HepG2 (cell line): ENCODE measurements at regions not wholly inside any gene's neighbourhood (a gene's known extent, or its start where the extent isn't known, plus 50 kb on each side); places are given as distances from the start of the nearest gene placed in this dataset.

Source experiments
- ATAC-seq: fragments of 200-7000 bp; cut with Tn5 transposase; 3 replicates; pipeline ENCODE4 v1.9.1; 2020; ENCODE audit warnings: mild to moderate bottlenecking, moderate library complexity
- BruUV-seq: library from RNA; stranded (reverse); fragments of 400-500 nt; replicated peaks from 2 replicates; lab custom pipeline; 2021; lab: Mats Ljungman, UMichigan
- CTCF ChIA-PET: fragments of 300-600 bp; formaldehyde crosslinking; extraction: SDS; loops from one replicate; lab custom pipeline; 2021; ENCODE audit warnings: low total read pairs, inconsistent platforms, low intra/inter-chr PET ratio; lab: Yijun Ruan, JAX
- POLR2A ChIA-PET: fragments of 350-600 bp; sonication (Branson Sonifier 250); formaldehyde crosslinking; loops from one replicate; lab custom pipeline; 2020; ENCODE audit warnings: antibody characterized with exemption, inconsistent platforms; lab: Yijun Ruan, JAX
- DNase-seq: peaks from one replicate; pipeline ENCODE4 v3.0.0-alpha.2; 2015; ENCODE audit warnings: low spot score
- FAIRE-seq: peaks from 3 replicates; lab custom pipeline; 2011; peaks lifted over from hg19 to GRCh38; lab: Jason Lieb, UNC
- H2AFZ ChIP-seq: one replicate; pipeline ENCODE4 v1.6.1; 2011; ENCODE audit warnings: low read length, inconsistent platforms
- H3K27ac ChIP-seq: fragments of 300-600 bp; 3 replicates; pipeline ENCODE4 v1.8.0; 2011; ENCODE audit warnings: mixed run types, mild to moderate bottlenecking, mixed read lengths, low read length, inconsistent platforms; ENCODE audit not compliant: insufficient read depth; ENCODE audit errors: extremely low read length
- H3K27me3 ChIP-seq, 2 experiments: fragments of 200-600 bp in 1 of 2; 2 replicates in 1 of 2; 3 replicates in 1 of 2; pipeline versions ENCODE4 v1.6.0 to v1.8.0; 2011; ENCODE audit warnings: low read length in 2 of 2, mild to moderate bottlenecking in 2 of 2, moderate library complexity in 2 of 2, inconsistent platforms in 1 of 2; ENCODE audit not compliant: insufficient read depth in 2 of 2, control insufficient read depth in 1 of 2
- H3K36me3 ChIP-seq, 2 experiments: fragments of 200-600 bp in 1 of 2; replicated peaks in 1 of 2; 2 replicates in 1 of 2; 3 replicates in 1 of 2; pipeline versions ENCODE4 v1.5.1 to v1.8.0; 2011; ENCODE audit warnings: low read length in 2 of 2, inconsistent platforms in 1 of 2; ENCODE audit not compliant: insufficient read depth in 2 of 2, control insufficient read depth in 1 of 2
- H3K4me1 ChIP-seq: 2 replicates; pipeline ENCODE4 v1.5.1; 2012; ENCODE audit warnings: low read length, inconsistent platforms; ENCODE audit not compliant: insufficient read depth
- H3K4me2 ChIP-seq: 2 replicates; pipeline ENCODE4 v1.6.0; 2011; ENCODE audit warnings: low read depth, low read length, inconsistent platforms
- H3K4me3 ChIP-seq, 3 experiments: fragments of 200-600 bp in 1 of 3; sonication (generic), shearing (Covaris generic) in 1 of 3; replicated peaks in 1 of 3; 2 replicates each; pipeline ENCODE4 v1.5.1; 2011 to 2016; ENCODE audit warnings: low read length in 3 of 3, inconsistent platforms in 2 of 3, low read depth in 2 of 3, mild to moderate bottlenecking in 2 of 3, control low read depth in 1 of 3, mixed read lengths in 1 of 3; ENCODE audit not compliant: insufficient read depth in 1 of 3
- H3K79me2 ChIP-seq: one replicate; pipeline ENCODE4 v1.6.1; 2011; ENCODE audit warnings: low read length, inconsistent platforms; ENCODE audit not compliant: insufficient read depth
- H3K9ac ChIP-seq: 2 replicates; pipeline ENCODE4 v1.6.0; 2011; ENCODE audit warnings: mild to moderate bottlenecking, low read depth, low read length, inconsistent platforms; ENCODE audit not compliant: insufficient read depth
- H3K9me3 ChIP-seq: 2 replicates; pipeline ENCODE4 v1.5.1; 2012; ENCODE audit warnings: mild to moderate bottlenecking, low read length
- H4K20me1 ChIP-seq: 2 replicates; pipeline ENCODE4 v1.6.0; 2011; ENCODE audit warnings: inconsistent platforms, mild to moderate bottlenecking, low read length, moderate library complexity; ENCODE audit not compliant: insufficient read depth
- CBX2 ChIP-seq, 2 experiments: fragments of 200-600 bp in 1 of 2; sonication (generic); formaldehyde crosslinking in 1 of 2; IDR thresholded peaks; 2 replicates each; pipeline versions ENCODE4 v1.7.0 to v1.8.1; 2018 to 2022; ENCODE audit warnings: low read depth in 2 of 2, low read length in 1 of 2, mild to moderate bottlenecking in 1 of 2, missing genetic modification reagents in 1 of 2
- ELF4 ChIP-seq: sonication (generic); formaldehyde crosslinking; IDR thresholded peaks from 2 replicates; pipeline ENCODE4 v1.5.0; 2020; ENCODE audit warnings: missing genetic modification reagents, mild to moderate bottlenecking, moderate library complexity, borderline replicate concordance
- HNRNPUL1 ChIP-seq: fragments of 200-400 bp; formaldehyde crosslinking; IDR thresholded peaks from 2 replicates; pipeline ENCODE4 v1.6.1; 2017; ENCODE audit warnings: low read depth, mild to moderate bottlenecking, low read length, moderate library complexity
- MAFK ChIP-seq, 2 experiments: IDR thresholded peaks in 1 of 2; conservative IDR thresholded peaks in 1 of 2; 2 replicates each; pipeline ENCODE4 v1.6.1; 2011; ENCODE audit warnings: improper control_type of control experiment in 2 of 2, low read length in 2 of 2
- PCBP2 ChIP-seq: fragments of 200-400 bp; formaldehyde crosslinking; optimal IDR thresholded peaks from 2 replicates; pipeline ENCODE3; 2018; ENCODE audit warnings: low read length, low read depth; ENCODE audit not compliant: poor library complexity, severe bottlenecking
- SOX6 ChIP-seq, 2 experiments: fragments of 450-650 bp in 1 of 2; sonication (generic) in 1 of 2; formaldehyde crosslinking in 1 of 2; IDR thresholded peaks; 2 replicates each; pipeline versions ENCODE4 v1.4.0 to v1.6.1; 2017 to 2020; ENCODE audit warnings: antibody characterized with exemption in 1 of 2, mild to moderate bottlenecking in 1 of 2, missing genetic modification reagents in 1 of 2
- ZNF3 ChIP-seq: IDR thresholded peaks from 2 replicates; pipeline ENCODE4 v1.7.0; 2017; ENCODE audit warnings: inconsistent platforms
- ZNF343 ChIP-seq: sonication (generic); formaldehyde crosslinking; IDR thresholded peaks from 2 replicates; pipeline ENCODE4 v1.4.0; 2020; ENCODE audit warnings: mild to moderate bottlenecking, missing genetic modification reagents
- ZNF768 ChIP-seq: sonication (generic); formaldehyde crosslinking; IDR thresholded peaks from 2 replicates; pipeline ENCODE4 v1.4.0; 2020; ENCODE audit warnings: missing genetic modification reagents
- ZSCAN9 ChIP-seq: IDR thresholded peaks from 2 replicates; pipeline ENCODE4 v1.6.1; 2016; ENCODE audit warnings: borderline replicate concordance
- WGBS: methylation state at CpG from one replicate; pipeline ENCODE4 v1.1.6; 2017; ENCODE audit warnings: low lambda C conversion rate; 5-methylcytosine and 5-hydroxymethylcytosine counted together
- in situ Hi-C: cut with HindIII; loops from 2 replicates; pipeline ENCODE4 v1.10.0; 2017; ENCODE audit warnings: low pct_unique_long_range_greater_than_20kb; ENCODE audit not compliant: extremely low pct_ligation_motif_present
- intact Hi-C: fragments of 100-400 bp; cut with micrococcal nuclease; formaldehyde crosslinking; loops from one replicate; pipeline ENCODE4 v1.10.0; 2022; ENCODE audit not compliant: unreplicated experiment
- TF ChIP-seq, protein P1 (sequence below): sonication (generic); formaldehyde crosslinking; IDR thresholded peaks from one replicate; pipeline ENCODE4 v1.5.1; 2020; ENCODE audit warnings: mild to moderate bottlenecking, missing genetic modification reagents; ENCODE audit errors: not compliant biosample characterization
- TF ChIP-seq, protein P2 (sequence below): sonication (generic); formaldehyde crosslinking; IDR thresholded peaks from 2 replicates; pipeline ENCODE4 v1.4.0; 2020; ENCODE audit warnings: missing genetic modification reagents

DNA sequence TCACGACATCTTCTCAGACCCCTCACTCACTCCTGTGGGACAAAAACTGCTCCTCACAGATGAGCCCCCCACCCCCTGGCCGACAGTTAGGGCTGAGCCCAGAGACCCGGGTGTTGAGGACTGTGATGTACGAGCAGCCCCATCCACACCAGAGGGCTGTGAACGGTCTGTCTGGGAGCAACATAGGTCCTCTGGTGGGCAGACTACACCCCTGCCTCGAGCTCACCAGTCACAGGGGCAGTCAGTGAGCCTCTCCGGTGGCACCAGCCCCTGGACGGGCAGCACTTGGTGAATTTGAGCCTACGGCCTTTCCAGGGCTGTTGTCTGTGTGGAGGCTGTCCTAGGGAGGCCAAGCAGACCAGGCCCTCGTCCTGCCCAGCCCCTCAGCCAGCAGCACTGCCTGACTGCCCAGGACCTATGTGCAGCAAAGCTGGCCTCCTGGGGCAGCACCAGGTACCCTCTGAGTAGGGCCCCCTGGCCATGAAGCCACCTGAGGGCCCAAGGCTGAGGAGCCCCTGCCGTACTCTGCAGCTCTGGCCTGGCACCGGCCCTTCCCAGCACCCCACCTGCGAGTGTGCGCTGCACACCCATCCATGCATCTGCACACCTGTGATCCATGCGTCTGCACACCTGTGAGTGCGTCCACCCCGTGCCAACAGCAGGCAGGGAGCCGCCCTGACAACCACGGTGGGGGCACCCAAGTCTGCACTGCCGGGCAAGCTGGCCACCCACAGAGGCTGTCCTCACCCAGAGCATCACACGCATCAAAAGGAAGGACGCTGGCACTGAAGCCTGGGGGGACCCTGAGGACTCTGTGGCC lies 111.6 kb upstream of the NKX1-1 start:
- peaks cover 3% of the 10 kb centered on the region; the same call in 1 of the 2 replicates for H3K9me3 ChIP-seq
- no peak for ATAC-seq
- H3K27me3 ChIP-seq = peaks cover 14 to 56% of the 10 kb centered on the region in 2 experiments; a peak in 3 of 5 replicates
- in situ Hi-C loops (loop anchor here (10.0 kb wide), 1 partner anchor 163 kb away; no protein-coding TSS in a partner anchor), intact Hi-C loops (no loop called here)
- H4K20me1 ChIP-seq = peaks cover 5% of the 10 kb centered on the region; the same call in 1 of the 2 replicates
- H3K4me3 ChIP-seq = no peak overlapping the region
- H2AFZ ChIP-seq = no peak overlapping the region
- no peak for DNase-seq
- H3K9ac ChIP-seq = no peak overlapping the region
- ChIA-PET CTCF (no interaction called here), POLR2A (no interaction called here)
- H3K36me3 ChIP-seq = no peaks in the 10 kb centered on the region
- no peak for FAIRE-seq
- H3K4me1 ChIP-seq = no peaks in the 10 kb centered on the region
- H3K4me2 ChIP-seq = no peak overlapping the region
- BruUV-seq = no TSS peak
- H3K79me2 ChIP-seq = no peaks in the 10 kb centered on the region
- WGBS = 33% methylated on average over 13 of the region's 22 CpGs
- H3K27ac ChIP-seq = no peak overlapping the region
- TF ChIP-seq, protein P1, sequence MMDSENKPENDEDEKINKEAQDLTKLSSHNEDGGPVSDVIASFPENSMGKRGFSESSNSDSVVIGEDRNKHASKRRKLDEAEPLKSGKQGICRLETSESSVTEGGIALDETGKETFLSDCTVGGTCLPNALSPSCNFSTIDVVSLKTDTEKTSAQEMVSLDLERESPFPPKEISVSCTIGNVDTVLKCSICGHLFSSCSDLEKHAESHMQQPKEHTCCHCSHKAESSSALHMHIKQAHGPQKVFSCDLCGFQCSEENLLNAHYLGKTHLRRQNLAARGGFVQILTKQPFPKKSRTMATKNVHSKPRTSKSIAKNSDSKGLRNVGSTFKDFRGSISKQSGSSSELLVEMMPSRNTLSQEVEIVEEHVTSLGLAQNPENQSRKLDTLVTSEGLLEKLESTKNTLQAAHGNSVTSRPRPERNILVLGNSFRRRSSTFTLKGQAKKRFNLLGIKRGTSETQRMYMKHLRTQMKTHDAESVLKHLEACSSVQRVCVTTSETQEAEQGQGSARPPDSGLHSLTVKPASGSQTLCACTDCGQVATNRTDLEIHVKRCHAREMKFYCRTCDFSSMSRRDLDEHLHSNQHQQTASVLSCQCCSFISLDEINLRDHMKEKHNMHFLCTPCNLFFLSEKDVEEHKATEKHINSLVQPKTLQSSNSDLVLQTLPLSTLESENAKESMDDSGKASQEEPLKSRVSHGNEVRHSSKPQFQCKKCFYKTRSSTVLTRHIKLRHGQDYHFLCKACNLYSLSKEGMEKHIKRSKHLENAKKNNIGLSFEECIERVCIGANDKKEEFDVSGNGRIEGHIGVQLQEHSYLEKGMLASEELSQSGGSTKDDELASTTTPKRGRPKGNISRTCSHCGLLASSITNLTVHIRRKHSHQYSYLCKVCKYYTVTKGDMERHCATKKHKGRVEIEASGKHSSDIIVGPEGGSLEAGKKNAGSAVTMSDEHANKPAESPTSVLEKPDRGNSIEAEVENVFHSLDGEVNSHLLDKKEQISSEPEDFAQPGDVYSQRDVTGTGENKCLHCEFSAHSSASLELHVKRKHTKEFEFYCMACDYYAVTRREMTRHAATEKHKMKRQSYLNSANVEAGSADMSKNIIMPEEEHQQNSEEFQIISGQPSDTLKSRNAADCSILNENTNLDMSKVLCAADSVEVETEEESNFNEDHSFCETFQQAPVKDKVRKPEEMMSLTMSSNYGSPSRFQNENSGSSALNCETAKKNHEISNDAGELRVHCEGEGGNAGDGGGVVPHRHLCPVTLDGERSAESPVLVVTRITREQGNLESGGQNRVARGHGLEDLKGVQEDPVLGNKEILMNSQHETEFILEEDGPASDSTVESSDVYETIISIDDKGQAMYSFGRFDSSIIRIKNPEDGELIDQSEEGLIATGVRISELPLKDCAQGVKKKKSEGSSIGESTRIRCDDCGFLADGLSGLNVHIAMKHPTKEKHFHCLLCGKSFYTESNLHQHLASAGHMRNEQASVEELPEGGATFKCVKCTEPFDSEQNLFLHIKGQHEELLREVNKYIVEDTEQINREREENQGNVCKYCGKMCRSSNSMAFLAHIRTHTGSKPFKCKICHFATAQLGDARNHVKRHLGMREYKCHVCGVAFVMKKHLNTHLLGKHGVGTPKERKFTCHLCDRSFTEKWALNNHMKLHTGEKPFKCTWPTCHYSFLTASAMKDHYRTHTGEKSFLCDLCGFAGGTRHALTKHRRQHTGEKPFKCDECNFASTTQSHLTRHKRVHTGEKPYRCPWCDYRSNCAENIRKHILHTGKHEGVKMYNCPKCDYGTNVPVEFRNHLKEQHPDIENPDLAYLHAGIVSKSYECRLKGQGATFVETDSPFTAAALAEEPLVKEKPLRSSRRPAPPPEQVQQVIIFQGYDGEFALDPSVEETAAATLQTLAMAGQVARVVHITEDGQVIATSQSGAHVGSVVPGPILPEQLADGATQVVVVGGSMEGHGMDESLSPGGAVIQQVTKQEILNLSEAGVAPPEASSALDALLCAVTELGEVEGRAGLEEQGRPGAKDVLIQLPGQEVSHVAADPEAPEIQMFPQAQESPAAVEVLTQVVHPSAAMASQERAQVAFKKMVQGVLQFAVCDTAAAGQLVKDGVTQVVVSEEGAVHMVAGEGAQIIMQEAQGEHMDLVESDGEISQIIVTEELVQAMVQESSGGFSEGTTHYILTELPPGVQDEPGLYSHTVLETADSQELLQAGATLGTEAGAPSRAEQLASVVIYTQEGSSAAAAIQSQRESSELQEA (CRISPR knock-in tag) = no peak
- TF ChIP-seq ELF4 (CRISPR knock-in tag) = no peak
- TF ChIP-seq CBX2 (IDR thresholded peaks at IDR 0.05; ENCODE audit: low read depth, low read length) = no peak
- no peak for TF ChIP-seq CBX2 (CRISPR knock-in tag; IDR thresholded peaks at IDR 0.05; ENCODE audit: low read depth)
- TF ChIP-seq ZNF343 (CRISPR knock-in tag) = no peak
- TF ChIP-seq SOX6 (IDR thresholded peaks at IDR 0.05) = no peak
- no peak for TF ChIP-seq SOX6 (CRISPR knock-in tag; IDR thresholded peaks at IDR 0.05)
- TF ChIP-seq HNRNPUL1 = no peak
- TF ChIP-seq PCBP2 = no peak
- TF ChIP-seq, protein P2, sequence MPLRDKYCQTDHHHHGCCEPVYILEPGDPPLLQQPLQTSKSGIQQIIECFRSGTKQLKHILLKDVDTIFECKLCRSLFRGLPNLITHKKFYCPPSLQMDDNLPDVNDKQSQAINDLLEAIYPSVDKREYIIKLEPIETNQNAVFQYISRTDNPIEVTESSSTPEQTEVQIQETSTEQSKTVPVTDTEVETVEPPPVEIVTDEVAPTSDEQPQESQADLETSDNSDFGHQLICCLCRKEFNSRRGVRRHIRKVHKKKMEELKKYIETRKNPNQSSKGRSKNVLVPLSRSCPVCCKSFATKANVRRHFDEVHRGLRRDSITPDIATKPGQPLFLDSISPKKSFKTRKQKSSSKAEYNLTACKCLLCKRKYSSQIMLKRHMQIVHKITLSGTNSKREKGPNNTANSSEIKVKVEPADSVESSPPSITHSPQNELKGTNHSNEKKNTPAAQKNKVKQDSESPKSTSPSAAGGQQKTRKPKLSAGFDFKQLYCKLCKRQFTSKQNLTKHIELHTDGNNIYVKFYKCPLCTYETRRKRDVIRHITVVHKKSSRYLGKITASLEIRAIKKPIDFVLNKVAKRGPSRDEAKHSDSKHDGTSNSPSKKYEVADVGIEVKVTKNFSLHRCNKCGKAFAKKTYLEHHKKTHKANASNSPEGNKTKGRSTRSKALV (CRISPR knock-in tag) = no peak
- no peak for TF ChIP-seq ZNF768 (CRISPR knock-in tag)
- TF ChIP-seq ZNF3 (CRISPR knock-in tag) = no peak
- no peak for TF ChIP-seq MAFK (conservative IDR thresholded peaks at IDR 0.05 in 1 of 2, IDR thresholded peaks at IDR 0.05 in 1 of 2; ENCODE audit: low read length in 2 of 2)
- no peak for TF ChIP-seq ZSCAN9
